SK-N-SH treated with all-trans-retinoic acid at 6 μM for 48 hours (cell line): ENCODE measurements at regions not wholly inside any gene's neighbourhood (a gene's known extent, or its start where the extent isn't known, plus 50 kb on each side); places are given as distances from the start of the nearest gene placed in this dataset.

Experiments
- ATAC-seq: fragments of 200-7000 bp; cut with Tn5 transposase; 3 replicates; pipeline ENCODE4 v1.9.1; 2020; ENCODE audit warnings: mild to moderate bottlenecking, moderate library complexity
- ARNTL ChIP-seq: fragments of 450-650 bp; formaldehyde crosslinking; IDR thresholded peaks from 2 replicates; pipeline ENCODE4 v1.5.0; 2020; ENCODE audit warnings: low read depth, mild to moderate bottlenecking, moderate library complexity, borderline replicate concordance
- BACH2 ChIP-seq: fragments of 250-450 bp; sonication (Bioruptor Pico); IDR thresholded peaks from 2 replicates; pipeline ENCODE4 v1.9.0; 2021; ENCODE audit warnings: mild to moderate bottlenecking, borderline replicate concordance
- CREB5 ChIP-seq: fragments of 250-450 bp; sonication (Bioruptor Pico); IDR thresholded peaks from 2 replicates; pipeline ENCODE4 v1.5.1; 2020; ENCODE audit warnings: low read depth, mild to moderate bottlenecking, moderate library complexity
- CSDC2 ChIP-seq: fragments of 250-450 bp; sonication (Bioruptor Pico); IDR thresholded peaks from 2 replicates; pipeline ENCODE4 v1.5.0; 2020; ENCODE audit warnings: mild to moderate bottlenecking, moderate library complexity
- CSRNP3 ChIP-seq: fragments of 250-450 bp; sonication (Bioruptor Pico); IDR thresholded peaks from 2 replicates; pipeline ENCODE4 v1.5.1; 2021; ENCODE audit warnings: mild to moderate bottlenecking, moderate library complexity
- GLIS3 ChIP-seq: fragments of 250-450 bp; sonication (Bioruptor Pico); IDR thresholded peaks from 2 replicates; pipeline ENCODE4 v1.5.0; 2020; ENCODE audit warnings: mild to moderate bottlenecking, moderate library complexity
- ISL1 ChIP-seq: fragments of 250-450 bp; sonication (Bioruptor Pico); IDR thresholded peaks from 2 replicates; pipeline ENCODE4 v2.1.2; 2022; ENCODE audit warnings: mild to moderate bottlenecking, moderate library complexity
- PPARA ChIP-seq: fragments of 250-450 bp; sonication (Bioruptor Pico); IDR thresholded peaks from 2 replicates; pipeline ENCODE4 v1.5.0; 2020; ENCODE audit warnings: mild to moderate bottlenecking, borderline replicate concordance
- RARB ChIP-seq: fragments of 250-450 bp; sonication (Bioruptor Pico); IDR thresholded peaks from 2 replicates; pipeline ENCODE4 v1.8.0; 2021; ENCODE audit warnings: mild to moderate bottlenecking, moderate library complexity
- SNAI2 ChIP-seq: fragments of 250-450 bp; sonication (Bioruptor Pico); IDR thresholded peaks from 2 replicates; pipeline ENCODE4 v1.5.0; 2020; ENCODE audit warnings: mild to moderate bottlenecking, moderate library complexity
- TOX ChIP-seq: fragments of 250-450 bp; sonication (Bioruptor Pico); IDR thresholded peaks from 2 replicates; pipeline ENCODE4 v1.8.0; 2021; ENCODE audit warnings: mild to moderate bottlenecking, moderate library complexity, borderline replicate concordance
- ZC3H10 ChIP-seq: fragments of 250-450 bp; sonication (Bioruptor Pico); IDR thresholded peaks from 2 replicates; pipeline ENCODE4 v1.5.1; 2021; ENCODE audit warnings: mild to moderate bottlenecking, moderate library complexity
- ZFP30 ChIP-seq: fragments of 450-650 bp; formaldehyde crosslinking; IDR thresholded peaks from 2 replicates; pipeline ENCODE4 v1.5.0; 2022; ENCODE audit warnings: mild to moderate bottlenecking, moderate library complexity
- ZNF565 ChIP-seq: fragments of 450-650 bp; formaldehyde crosslinking; conservative IDR thresholded peaks from 2 replicates; pipeline ENCODE4 v1.5.0; 2020; ENCODE audit warnings: low read depth, mild to moderate bottlenecking, moderate library complexity
- ZNF70 ChIP-seq: fragments of 450-650 bp; formaldehyde crosslinking; IDR thresholded peaks from 2 replicates; pipeline ENCODE4 v1.5.0; 2020; ENCODE audit warnings: mild to moderate bottlenecking, moderate library complexity
- ZNF8 ChIP-seq: fragments of 450-650 bp; formaldehyde crosslinking; IDR thresholded peaks from 2 replicates; pipeline ENCODE4 v1.5.0; 2020; ENCODE audit warnings: mild to moderate bottlenecking, moderate library complexity
- TF ChIP-seq, protein P1 (sequence below): fragments of 250-450 bp; sonication (Bioruptor Pico); IDR thresholded peaks from 2 replicates; pipeline ENCODE4 v1.5.0; 2020; ENCODE audit warnings: mild to moderate bottlenecking, moderate library complexity
- TF ChIP-seq, protein P2 (sequence below): fragments of 250-450 bp; sonication (Bioruptor Pico); IDR thresholded peaks from 2 replicates; pipeline ENCODE4 v1.8.0; 2020; ENCODE audit warnings: mild to moderate bottlenecking, moderate library complexity, borderline replicate concordance

GRCh38 chr3:66610562-66610909 lies 109.7 kb upstream of the LRIG1 start (continued):
- no peak for TF ChIP-seq ISL1 (CRISPR knock-in tag)
- TF ChIP-seq, all 23 proteins: peak for 0

GRCh38 chr3:66615643-66616301 lies 115.0 kb upstream of the LRIG1 start:
- TF ChIP-seq, protein P1, sequence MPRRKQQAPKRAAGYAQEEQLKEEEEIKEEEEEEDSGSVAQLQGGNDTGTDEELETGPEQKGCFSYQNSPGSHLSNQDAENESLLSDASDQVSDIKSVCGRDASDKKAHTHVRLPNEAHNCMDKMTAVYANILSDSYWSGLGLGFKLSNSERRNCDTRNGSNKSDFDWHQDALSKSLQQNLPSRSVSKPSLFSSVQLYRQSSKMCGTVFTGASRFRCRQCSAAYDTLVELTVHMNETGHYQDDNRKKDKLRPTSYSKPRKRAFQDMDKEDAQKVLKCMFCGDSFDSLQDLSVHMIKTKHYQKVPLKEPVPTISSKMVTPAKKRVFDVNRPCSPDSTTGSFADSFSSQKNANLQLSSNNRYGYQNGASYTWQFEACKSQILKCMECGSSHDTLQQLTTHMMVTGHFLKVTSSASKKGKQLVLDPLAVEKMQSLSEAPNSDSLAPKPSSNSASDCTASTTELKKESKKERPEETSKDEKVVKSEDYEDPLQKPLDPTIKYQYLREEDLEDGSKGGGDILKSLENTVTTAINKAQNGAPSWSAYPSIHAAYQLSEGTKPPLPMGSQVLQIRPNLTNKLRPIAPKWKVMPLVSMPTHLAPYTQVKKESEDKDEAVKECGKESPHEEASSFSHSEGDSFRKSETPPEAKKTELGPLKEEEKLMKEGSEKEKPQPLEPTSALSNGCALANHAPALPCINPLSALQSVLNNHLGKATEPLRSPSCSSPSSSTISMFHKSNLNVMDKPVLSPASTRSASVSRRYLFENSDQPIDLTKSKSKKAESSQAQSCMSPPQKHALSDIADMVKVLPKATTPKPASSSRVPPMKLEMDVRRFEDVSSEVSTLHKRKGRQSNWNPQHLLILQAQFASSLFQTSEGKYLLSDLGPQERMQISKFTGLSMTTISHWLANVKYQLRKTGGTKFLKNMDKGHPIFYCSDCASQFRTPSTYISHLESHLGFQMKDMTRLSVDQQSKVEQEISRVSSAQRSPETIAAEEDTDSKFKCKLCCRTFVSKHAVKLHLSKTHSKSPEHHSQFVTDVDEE, result no peak
- no peak for TF ChIP-seq ZNF8 (CRISPR knock-in tag)
- no peak for TF ChIP-seq RARB (CRISPR knock-in tag)

DNA sequence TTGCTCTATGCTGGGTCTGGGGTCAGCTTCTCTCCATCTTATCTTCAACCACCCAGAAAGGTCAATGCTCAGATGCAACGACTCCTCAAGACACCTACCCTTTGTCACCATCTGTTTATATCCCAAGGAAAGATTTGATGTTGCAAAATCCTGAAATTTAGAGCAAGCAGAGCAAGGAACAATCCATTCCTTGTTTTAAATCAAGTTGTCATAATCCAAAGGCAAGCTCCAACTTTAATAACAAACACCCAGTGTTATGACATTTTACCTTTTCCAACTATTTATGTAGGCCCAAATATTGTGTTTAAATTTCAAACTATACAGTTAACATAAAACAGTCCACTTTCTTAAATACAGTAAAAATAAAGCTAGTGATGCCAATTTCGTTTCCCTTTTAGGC lies 116.5 kb upstream of the LRIG1 start:
- TF ChIP-seq SNAI2 (CRISPR knock-in tag), result no peak
- TF ChIP-seq PPARA (CRISPR knock-in tag), result no peak
- TF ChIP-seq, all 23 proteins: peak for 0
- ATAC-seq, result no peak

More at GRCh38 chr3:66615643-66616301, 115.0 kb upstream of the LRIG1 start:
- no peak for ATAC-seq

DNA sequence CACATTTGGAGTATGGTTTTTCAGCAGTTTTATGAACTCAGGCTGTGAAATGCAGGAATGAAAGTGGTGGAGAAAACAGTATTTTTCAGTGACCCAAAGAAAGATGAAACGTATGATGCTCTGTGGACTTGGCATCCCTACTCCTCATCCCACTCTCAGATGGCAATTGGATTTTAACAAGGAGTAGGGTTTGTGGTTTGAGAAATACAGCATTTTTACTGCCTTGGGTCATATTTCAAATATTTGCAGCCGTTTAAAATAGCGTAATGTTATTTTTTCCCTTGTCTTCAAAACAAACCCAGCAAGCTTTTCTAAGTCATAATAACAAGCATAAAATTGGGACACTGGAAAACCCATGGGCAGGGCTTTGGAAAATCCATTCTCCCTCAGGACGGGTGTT lies 117.2 kb upstream of the LRIG1 start:
- TF ChIP-seq BACH2 (no peak), CSDC2 (CRISPR knock-in tag) (no peak), ZFP30 (CRISPR knock-in tag) (no peak), CSRNP3 (CRISPR knock-in tag) (no peak), ISL1 (CRISPR knock-in tag) (no peak), ARNTL (CRISPR knock-in tag) (no peak), GLIS3 (CRISPR knock-in tag) (no peak), ZC3H10 (CRISPR knock-in tag) (no peak), CREB5 (CRISPR knock-in tag) (no peak), ZNF70 (CRISPR knock-in tag) (no peak), ZNF565 (CRISPR knock-in tag) (no peak), TOX (CRISPR knock-in tag) (no peak), ZNF8 (CRISPR knock-in tag) (no peak), RARB (CRISPR knock-in tag) (no peak)
- TF ChIP-seq, protein P2, sequence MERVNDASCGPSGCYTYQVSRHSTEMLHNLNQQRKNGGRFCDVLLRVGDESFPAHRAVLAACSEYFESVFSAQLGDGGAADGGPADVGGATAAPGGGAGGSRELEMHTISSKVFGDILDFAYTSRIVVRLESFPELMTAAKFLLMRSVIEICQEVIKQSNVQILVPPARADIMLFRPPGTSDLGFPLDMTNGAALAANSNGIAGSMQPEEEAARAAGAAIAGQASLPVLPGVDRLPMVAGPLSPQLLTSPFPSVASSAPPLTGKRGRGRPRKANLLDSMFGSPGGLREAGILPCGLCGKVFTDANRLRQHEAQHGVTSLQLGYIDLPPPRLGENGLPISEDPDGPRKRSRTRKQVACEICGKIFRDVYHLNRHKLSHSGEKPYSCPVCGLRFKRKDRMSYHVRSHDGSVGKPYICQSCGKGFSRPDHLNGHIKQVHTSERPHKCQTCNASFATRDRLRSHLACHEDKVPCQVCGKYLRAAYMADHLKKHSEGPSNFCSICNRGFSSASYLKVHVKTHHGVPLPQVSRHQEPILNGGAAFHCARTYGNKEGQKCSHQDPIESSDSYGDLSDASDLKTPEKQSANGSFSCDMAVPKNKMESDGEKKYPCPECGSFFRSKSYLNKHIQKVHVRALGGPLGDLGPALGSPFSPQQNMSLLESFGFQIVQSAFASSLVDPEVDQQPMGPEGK, result no peak
- no peak for ATAC-seq

GRCh38 chr3:66620296-66620695 lies 119.5 kb upstream of the LRIG1 start:
- TF ChIP-seq ZFP30 (CRISPR knock-in tag) (no peak), ARNTL (CRISPR knock-in tag) (no peak), PPARA (CRISPR knock-in tag) (no peak)

More at GRCh38 chr3:66620296-66620695, 119.5 kb upstream of the LRIG1 start:
- no peak for ATAC-seq
